H9 (cell line): ENCODE measurements at regions not wholly inside any gene's neighbourhood (a gene's known extent, or its start where the extent isn't known, plus 50 kb on each side); places are given as distances from the start of the nearest gene placed in this dataset.

Source experiments
- DNase-seq: peaks from one replicate; pipeline ENCODE4 v3.0.0-alpha.2; 2017
- H2AFZ ChIP-seq: one replicate; pipeline ENCODE4 v1.6.1; 2013; ENCODE audit warnings: mild to moderate bottlenecking, low read length, control low read depth, moderate library complexity
- H2AK5ac ChIP-seq: 2 replicates; pipeline ENCODE4 v1.6.1; 2013; ENCODE audit warnings: low read length, control low read depth, mixed read lengths; ENCODE audit not compliant: insufficient read length
- H2BK120ac ChIP-seq: one replicate; pipeline ENCODE4 v1.6.1; 2013; ENCODE audit warnings: low read depth, mild to moderate bottlenecking, low read length, control low read depth, inconsistent platforms; ENCODE audit not compliant: poor library complexity, severe bottlenecking
- H2BK12ac ChIP-seq: 2 replicates; pipeline ENCODE4 v1.6.1; 2013; ENCODE audit warnings: low read length, control low read depth, mixed read lengths, low read depth; ENCODE audit not compliant: insufficient read length
- H2BK15ac ChIP-seq: 2 replicates; pipeline ENCODE4 v1.6.1; 2013; ENCODE audit warnings: low read depth, low read length, control low read depth
- H2BK20ac ChIP-seq: one replicate; pipeline ENCODE4 v1.6.1; 2013; ENCODE audit warnings: low read depth, mild to moderate bottlenecking, low read length, control low read depth, inconsistent platforms; ENCODE audit not compliant: poor library complexity, severe bottlenecking
- H2BK5ac ChIP-seq: 2 replicates; pipeline ENCODE4 v1.6.1; 2013; ENCODE audit warnings: low read length, control low read depth, mixed read lengths; ENCODE audit not compliant: insufficient read length
- H3K14ac ChIP-seq: 2 replicates; pipeline ENCODE4 v1.6.1; 2013; ENCODE audit warnings: low read length, control low read depth; ENCODE audit not compliant: insufficient read depth
- H3K18ac ChIP-seq: 2 replicates; pipeline ENCODE4 v1.6.1; 2013; ENCODE audit warnings: low read depth, mild to moderate bottlenecking, mixed read lengths, low read length, control low read depth; ENCODE audit not compliant: insufficient read length
- H3K23ac ChIP-seq: 2 replicates; pipeline ENCODE4 v1.6.1; 2013; ENCODE audit warnings: low read length, control low read depth, mixed read lengths, low read depth; ENCODE audit not compliant: insufficient read length
- H3K23me2 ChIP-seq: 2 replicates; pipeline ENCODE4 v1.6.1; 2013; ENCODE audit warnings: low read depth, mild to moderate bottlenecking, mixed read lengths, low read length, control low read depth; ENCODE audit not compliant: insufficient read length, poor library complexity, severe bottlenecking
- H3K27ac ChIP-seq: 2 replicates; pipeline ENCODE4 v1.5.1; 2013; ENCODE audit warnings: low read length, control low read depth, mixed read lengths, low read depth; ENCODE audit not compliant: insufficient read length
- H3K27me3 ChIP-seq: 2 replicates; pipeline ENCODE4 v1.6.1; 2013; ENCODE audit warnings: low read length, control low read depth, inconsistent platforms; ENCODE audit not compliant: insufficient read depth
- H3K4ac ChIP-seq: 2 replicates; pipeline ENCODE4 v1.6.1; 2013; ENCODE audit warnings: low read depth, mild to moderate bottlenecking, control low read depth, inconsistent platforms, low read length, moderate library complexity
- H3K4me1 ChIP-seq: 2 replicates; pipeline ENCODE4 v1.6.1; 2013; ENCODE audit warnings: low read length, control low read depth, inconsistent platforms; ENCODE audit not compliant: insufficient read depth
- H3K4me2 ChIP-seq: 2 replicates; pipeline ENCODE4 v1.6.1; 2013; ENCODE audit warnings: low read length, control low read depth, mixed read lengths; ENCODE audit not compliant: insufficient read length, insufficient read depth
- H3K56ac ChIP-seq: 2 replicates; pipeline ENCODE4 v1.6.1; 2013; ENCODE audit warnings: low read depth, mild to moderate bottlenecking, mixed read lengths, low read length, control low read depth; ENCODE audit not compliant: insufficient read length
- H3K79me1 ChIP-seq: 2 replicates; pipeline ENCODE4 v1.6.1; 2013; ENCODE audit warnings: low read depth, mild to moderate bottlenecking, moderate library complexity, low read length, control low read depth, inconsistent platforms; ENCODE audit not compliant: insufficient read depth, poor library complexity, severe bottlenecking
- H3K79me2 ChIP-seq: 2 replicates; pipeline ENCODE4 v1.6.1; 2013; ENCODE audit warnings: low read length, control low read depth, inconsistent platforms; ENCODE audit not compliant: insufficient read depth
- H3K9ac ChIP-seq: 2 replicates; pipeline ENCODE4 v1.6.1; 2013; ENCODE audit warnings: low read length, control low read depth, mixed read lengths; ENCODE audit not compliant: insufficient read length; ENCODE audit errors: extremely low read depth
- H3K9me3 ChIP-seq: one replicate; pipeline ENCODE4 v1.6.1; 2013; ENCODE audit warnings: low read depth, low read length, inconsistent platforms; ENCODE audit not compliant: control insufficient read depth
- H3T11ph ChIP-seq: one replicate; pipeline ENCODE4 v1.6.1; 2013; ENCODE audit warnings: mild to moderate bottlenecking, low read length, control low read depth, inconsistent platforms
- H4K20me1 ChIP-seq: one replicate; pipeline ENCODE4 v1.6.1; 2013; ENCODE audit not compliant: control insufficient read depth, insufficient read length, insufficient read depth
- H4K5ac ChIP-seq: 2 replicates; pipeline ENCODE4 v1.6.1; 2013; ENCODE audit warnings: low read depth, mild to moderate bottlenecking, mixed read lengths, low read length, control low read depth; ENCODE audit not compliant: insufficient read length
- H4K8ac ChIP-seq: replicated peaks from 2 replicates; pipeline ENCODE4 v1.6.1; 2013; ENCODE audit warnings: low read length, control low read depth, mixed read lengths, low read depth; ENCODE audit not compliant: insufficient read length
- H4K91ac ChIP-seq: 2 replicates; pipeline ENCODE4 v1.6.1; 2013; ENCODE audit warnings: low read depth, mild to moderate bottlenecking, moderate library complexity, mixed read lengths, low read length, control low read depth; ENCODE audit not compliant: insufficient read length
- H3K27ac Mint-ChIP-seq, 3 experiments: 2 replicates in 2 of 3; 3 replicates in 1 of 3; pipeline ENCODE4 v1.8.0; 2020 to 2021; ENCODE audit warnings: mixed read lengths in 3 of 3, mild to moderate bottlenecking in 1 of 3, moderate library complexity in 1 of 3
- H3K27me3 Mint-ChIP-seq: 2 replicates; pipeline ENCODE4 v1.8.0; 2021; ENCODE audit warnings: low read depth, mild to moderate bottlenecking, moderate library complexity, mixed read lengths
- H3K36me3 Mint-ChIP-seq, 3 experiments: 2 replicates in 2 of 3; 3 replicates in 1 of 3; pipeline ENCODE4 v1.8.0; 2020 to 2021; ENCODE audit warnings: low read depth in 3 of 3, mixed read lengths in 3 of 3; ENCODE audit not compliant: insufficient read depth in 1 of 3
- H3K4me1 Mint-ChIP-seq, 2 experiments: 2 replicates each; pipeline ENCODE4 v1.8.0; 2020; ENCODE audit warnings: mixed read lengths in 2 of 2
- H3K4me3 Mint-ChIP-seq, 2 experiments: 2 replicates in 1 of 2; 3 replicates in 1 of 2; pipeline ENCODE4 v1.8.0; 2020 to 2021; ENCODE audit warnings: mild to moderate bottlenecking in 2 of 2, mixed read lengths in 2 of 2, moderate library complexity in 1 of 2
- H3K9me3 Mint-ChIP-seq, 2 experiments: 2 replicates in 1 of 2; 3 replicates in 1 of 2; pipeline ENCODE4 v1.8.0; 2020; ENCODE audit warnings: mild to moderate bottlenecking in 2 of 2, mixed read lengths in 2 of 2, moderate library complexity in 1 of 2
- CTCF ChIP-seq: fragments of 200-600 bp; sonication (generic); conservative IDR thresholded peaks from 3 replicates; pipeline ENCODE4 v1.8.0; 2021; ENCODE audit warnings: antibody characterized with exemption, mild to moderate bottlenecking
- WGBS: extraction: QIAGEN DNeasy Blood & Tissue Kit; methylation state at CpG from one replicate; pipeline ENCODE4 v1.1.7; 2013; ENCODE audit warnings: missing lambda C conversion rate, low lambda C conversion rate, mixed read lengths; ENCODE audit not compliant: insufficient read length; ENCODE audit errors: extremely low coverage; 5-methylcytosine and 5-hydroxymethylcytosine counted together

- Mint-ChIP-seq H3K27ac (no peak overlapping the region), H3K36me3 (no peaks in the 10 kb centered on the region), H3K27me3 (no peaks in the 10 kb centered on the region), H3K4me3 (no peak overlapping the region), H3K4me1 (peaks cover 7% of the 10 kb centered on the region in 2 experiments), H3K9me3 (no peaks in the 10 kb centered on the region)
- H2BK120ac ChIP-seq = no peak overlapping the region
- no peak overlapping the region for H2BK12ac ChIP-seq
- no peaks in the 10 kb centered on the region for H3K9me3 ChIP-seq
- H3T11ph ChIP-seq = no peak overlapping the region
- H3K23me2 ChIP-seq = no peaks in the 10 kb centered on the region
- no peak overlapping the region for H3K4ac ChIP-seq
- no CpG with 5 or more reads among the region's 1 CpG for WGBS
- no peak overlapping the region for H3K14ac ChIP-seq
- peaks cover 4% of the 10 kb centered on the region; the same call in 1 of the 2 replicates for H3K4me1 ChIP-seq
- DNase-seq = no peak
- H2BK20ac ChIP-seq = no peak overlapping the region
- H3K79me2 ChIP-seq = no peaks in the 10 kb centered on the region
- no peak overlapping the region for H3K18ac ChIP-seq
- H4K20me1 ChIP-seq = no peaks in the 10 kb centered on the region
- no peak overlapping the region for H4K91ac ChIP-seq
- no peak overlapping the region for H3K27ac ChIP-seq
- H3K4me2 ChIP-seq = no peak overlapping the region
- H3K56ac ChIP-seq = no peak overlapping the region
- H2AK5ac ChIP-seq = no peak overlapping the region
- no peak overlapping the region for H2AFZ ChIP-seq
- no peak overlapping the region for H3K23ac ChIP-seq
- no peak overlapping the region for H2BK5ac ChIP-seq
- no peak overlapping the region for H3K9ac ChIP-seq
- no peaks in the 10 kb centered on the region for H3K27me3 ChIP-seq
- no peak overlapping the region for H4K8ac ChIP-seq
- H3K79me1 ChIP-seq = no peaks in the 10 kb centered on the region
- TF ChIP-seq CTCF = no peak
- no peak overlapping the region for H4K5ac ChIP-seq
- H2BK15ac ChIP-seq = no peak overlapping the region
Measured at GRCh38 chr5:120873083-120873482, 409.0 kb downstream of the PRR16 start.
